ENCODE measurements at regions not wholly inside any gene's neighbourhood (a gene's known extent, or its start where the extent isn't known, plus 50 kb on each side); places are given as distances from the start of the nearest gene placed in this dataset.
"Not testable (repeated sequence)": the region's sequence is repeated elsewhere in the genome, so short reads cannot be mapped to it uniquely, and the experiment has no call there.

- TF ChIP-seq POLR2AphosphoS5 (IDR thresholded peaks at IDR 0.05; ENCODE audit: low read depth, low read length); CTCF (IDR thresholded peaks at IDR 0.05); SIN3A (IDR thresholded peaks at IDR 0.05; ENCODE audit: borderline replicate concordance, insufficient read depth, low read depth, low read length); REST (IDR thresholded peaks at IDR 0.05; ENCODE audit: insufficient read depth in 1 of 2, low read depth in 2 of 2, low read length in 1 of 2): not testable (repeated sequence)
Measured at GRCh38 chr6:57878792-57879191, 561.4 kb downstream of the PRIM2 start.

Measured in Panc1 (cell line).